ENCODE measurements at regions not wholly inside any gene's neighbourhood (a gene's known extent, or its start where the extent isn't known, plus 50 kb on each side); places are given as distances from the start of the nearest gene placed in this dataset.

GRCh38 chr1:181390410-181391077, 92.8 kb upstream of the CACNA1E start:
- no peak for DNase-seq (ENCODE audit: low read depth)

- no peak for DNase-seq (ENCODE audit: low read depth)
Measured at GRCh38 chr1:181391301-181391900, 91.9 kb upstream of the CACNA1E start.

GRCh38 chr1:181392133-181392532, 91.2 kb upstream of the CACNA1E start:
- no peak for DNase-seq (ENCODE audit: low read depth)

DNA sequence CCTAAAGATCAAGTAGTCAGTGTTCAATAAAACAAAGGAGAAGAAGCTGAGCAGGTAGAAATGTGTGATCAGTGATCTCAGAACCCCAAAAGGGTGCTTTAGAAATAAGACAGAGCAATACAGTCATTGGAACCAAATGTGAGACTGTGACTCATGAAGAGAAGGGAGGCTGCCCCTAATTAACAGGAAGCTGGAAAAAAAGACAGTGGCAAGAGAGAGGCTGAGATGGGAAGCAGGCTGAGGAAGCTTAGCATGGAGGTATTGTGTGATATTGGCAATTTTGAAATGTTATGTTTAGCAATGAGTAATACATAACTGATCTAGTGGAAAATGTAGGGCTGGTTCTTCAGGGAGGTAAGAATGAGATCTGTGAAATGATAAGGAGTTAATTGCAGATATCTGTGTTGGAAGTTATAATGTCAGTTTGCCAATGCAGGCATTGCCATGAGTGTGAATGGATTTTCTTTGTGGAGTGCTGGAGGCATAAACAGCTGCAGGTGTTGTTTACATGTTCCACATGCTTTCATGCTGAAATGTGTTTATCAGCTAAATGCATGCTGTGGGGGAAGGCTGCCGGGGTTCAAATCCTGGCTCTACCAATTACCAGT, 90.6 kb upstream of the CACNA1E start:
- DNase-seq (ENCODE audit: low read depth), result no peak

DNA sequence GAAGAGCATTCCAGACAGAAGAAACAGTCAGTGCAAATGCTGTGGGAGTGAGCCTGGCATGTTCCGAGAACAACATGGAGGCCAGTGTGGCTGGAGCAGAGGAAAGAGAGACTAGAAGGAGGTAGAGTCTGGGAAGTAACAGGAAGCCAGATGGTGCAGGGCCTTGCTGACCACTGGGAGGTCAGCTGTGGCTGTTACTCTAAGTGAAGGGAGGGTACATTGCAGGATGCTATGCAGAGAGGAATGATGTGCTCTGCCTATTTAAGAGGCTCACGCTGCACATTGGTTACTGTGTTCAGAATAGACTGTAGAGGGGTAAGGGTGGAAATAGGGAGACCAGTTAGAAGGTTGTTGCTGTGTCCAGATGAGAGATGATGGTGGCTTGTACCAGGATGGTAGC, 88.6 kb upstream of the CACNA1E start:
- DNase-seq (ENCODE audit: low read depth), result no peak

GRCh38 chr1:181396171-181396670, 87.1 kb upstream of the CACNA1E start:
- no peak for DNase-seq (ENCODE audit: low read depth)

GRCh38 chr1:181396811-181397210, 86.5 kb upstream of the CACNA1E start:
- no peak for DNase-seq (ENCODE audit: low read depth)

DNA sequence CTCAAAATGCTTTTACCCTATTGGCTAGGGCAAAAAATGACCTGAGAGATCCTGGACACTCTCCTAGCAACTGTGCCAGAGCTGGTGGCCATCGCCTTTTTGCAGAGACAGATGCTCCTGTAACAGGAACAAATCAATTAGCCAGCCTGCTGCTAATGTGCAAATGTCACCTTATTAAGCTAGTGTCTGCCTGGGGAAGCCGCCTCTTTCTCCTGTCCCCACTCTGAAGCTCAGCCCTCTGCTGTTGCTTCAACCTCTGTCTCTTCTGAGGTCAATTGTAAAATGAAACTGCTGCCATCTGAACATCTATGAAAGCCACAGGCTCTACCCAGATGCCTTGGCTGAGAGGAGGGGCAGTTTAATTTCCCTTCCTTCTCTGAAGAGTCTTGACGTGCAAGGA, 85.5 kb upstream of the CACNA1E start:
- no peak for DNase-seq (ENCODE audit: low read depth)

- no peak for DNase-seq (ENCODE audit: low read depth)
Measured at GRCh38 chr1:181398544-181398943, 84.8 kb upstream of the CACNA1E start.

GRCh38 chr1:181405584-181405983, 77.7 kb upstream of the CACNA1E start:
- DNase-seq (ENCODE audit: low read depth), result no peak

DNA sequence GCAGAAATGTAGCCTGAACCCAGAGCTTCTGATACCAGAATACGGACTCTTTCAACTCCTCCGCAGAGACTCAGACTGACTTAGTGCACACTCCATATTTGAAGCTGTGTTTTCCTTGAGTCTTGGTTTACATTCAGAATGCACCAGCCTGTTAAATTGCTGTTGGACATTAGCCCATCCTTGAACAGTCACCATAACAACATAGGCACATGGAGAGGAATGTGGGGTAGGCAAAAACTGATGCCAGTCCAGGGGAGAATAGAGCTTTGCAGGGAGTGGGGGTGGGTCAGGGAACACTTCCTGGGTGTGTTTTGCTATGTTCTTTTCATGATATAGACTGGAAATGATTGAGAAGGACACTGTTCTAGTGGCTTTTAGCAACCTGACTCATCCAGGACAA, 76.3 kb upstream of the CACNA1E start:
- DNase-seq (ENCODE audit: low read depth), result no peak

DNA sequence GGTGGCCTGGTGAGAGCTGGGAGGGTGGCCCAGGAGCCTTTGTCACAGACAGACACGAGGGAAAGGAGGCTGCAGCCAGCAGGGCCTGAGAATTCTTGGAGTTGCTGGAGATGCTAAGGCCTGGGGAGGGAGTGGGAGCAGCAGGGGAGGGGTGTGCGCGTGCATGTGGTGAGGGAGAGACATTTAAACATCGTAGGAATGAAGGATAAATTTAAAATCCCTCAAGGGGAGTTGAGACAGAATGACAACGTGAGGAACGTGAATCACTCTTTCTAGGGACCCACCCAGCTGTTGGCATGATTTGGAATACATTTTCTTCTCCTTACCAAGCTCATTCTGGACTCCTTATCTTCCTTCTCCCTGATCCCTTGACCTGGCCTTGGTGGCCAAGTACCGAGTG, 73.3 kb upstream of the CACNA1E start:
- no peak for DNase-seq (ENCODE audit: low read depth)

- DNase-seq (ENCODE audit: low read depth), result no peak
Measured at GRCh38 chr1:181412746-181413145, 70.6 kb upstream of the CACNA1E start.

DNA sequence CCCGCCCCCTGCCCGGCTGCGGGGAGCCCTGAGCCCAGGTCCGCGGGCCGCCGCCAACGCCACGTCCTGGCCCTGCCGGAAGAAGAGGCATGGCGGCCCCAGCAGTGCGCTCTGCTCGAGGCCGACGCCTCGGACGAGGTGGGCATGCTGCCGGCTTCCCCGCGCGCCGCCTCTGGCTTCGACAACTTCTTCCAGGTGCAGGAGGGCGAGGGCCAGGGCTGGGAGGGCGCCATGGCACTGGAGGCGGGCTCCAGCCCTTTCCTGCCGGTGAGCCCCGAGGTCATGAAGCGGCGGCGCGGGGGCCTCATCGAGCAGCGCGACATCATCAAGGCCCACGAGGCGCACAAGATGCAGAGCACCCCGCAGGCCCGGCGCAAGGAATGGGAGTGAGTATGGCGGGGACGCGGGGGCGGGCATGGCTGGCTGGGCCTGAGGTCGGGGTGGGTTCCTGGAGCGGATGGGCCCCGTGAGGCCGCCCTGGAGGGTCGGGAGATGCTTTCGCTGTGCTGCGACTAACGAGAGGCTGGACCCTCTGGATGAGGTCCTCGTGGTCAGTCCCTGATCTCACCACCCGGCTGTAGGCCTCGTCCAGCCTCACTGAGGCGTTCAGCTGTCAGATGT, 70.0 kb upstream of the CACNA1E start:
- DNase-seq (ENCODE audit: low read depth), result no peak

- no peak for DNase-seq (ENCODE audit: low read depth)
Measured at GRCh38 chr1:181413836-181414235, 69.5 kb upstream of the CACNA1E start.

DNA sequence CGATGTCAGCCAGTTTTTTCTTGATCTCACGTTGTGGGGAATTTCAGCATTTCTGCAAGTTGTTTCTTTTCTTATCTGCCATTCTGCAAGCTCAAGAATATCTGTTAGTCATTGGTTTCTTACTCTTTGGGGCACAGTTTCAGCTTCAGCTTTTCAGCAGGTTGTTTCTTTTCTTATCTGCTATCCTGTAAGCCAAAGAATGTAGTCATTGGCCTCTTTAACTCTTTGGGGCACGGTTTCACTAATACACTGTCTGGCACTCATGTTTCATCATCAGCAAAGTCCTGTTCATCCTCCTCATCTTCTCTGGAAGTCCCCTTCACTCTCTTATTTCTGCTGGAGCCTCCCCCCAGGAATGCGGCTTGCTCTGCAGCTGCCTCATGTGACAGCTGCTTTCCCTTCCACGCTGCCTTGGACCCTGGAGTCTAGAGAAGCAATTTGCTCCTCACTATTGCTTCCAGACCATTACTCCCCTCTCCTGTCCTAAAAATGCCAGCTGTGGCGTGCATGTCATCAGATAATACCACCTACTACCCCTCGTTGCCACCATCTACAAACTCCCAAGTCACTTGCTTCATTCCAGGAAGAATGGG, 67.0 kb upstream of the CACNA1E start:
- no peak for DNase-seq (ENCODE audit: low read depth)

DNA sequence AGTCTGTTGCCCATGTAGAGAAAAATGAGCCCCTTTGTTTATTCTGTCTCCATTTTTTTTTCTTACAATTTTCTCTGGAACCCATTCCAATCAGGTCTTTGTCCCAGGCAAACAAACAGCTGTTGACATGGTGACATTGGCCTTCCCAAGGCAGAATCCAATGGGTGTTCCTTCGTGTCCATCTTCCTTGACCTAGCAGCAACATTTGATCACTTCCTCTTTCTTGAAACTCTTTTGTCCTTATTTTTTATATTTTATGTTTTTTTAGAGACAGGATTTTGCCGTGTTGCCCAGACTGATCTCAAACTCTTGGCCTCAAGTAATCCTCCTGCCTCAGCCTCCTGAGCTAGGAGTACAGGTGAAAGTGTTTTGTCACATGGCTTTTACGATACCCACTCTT, 65.4 kb upstream of the CACNA1E start:
- no peak for DNase-seq (ENCODE audit: low read depth)

DNA sequence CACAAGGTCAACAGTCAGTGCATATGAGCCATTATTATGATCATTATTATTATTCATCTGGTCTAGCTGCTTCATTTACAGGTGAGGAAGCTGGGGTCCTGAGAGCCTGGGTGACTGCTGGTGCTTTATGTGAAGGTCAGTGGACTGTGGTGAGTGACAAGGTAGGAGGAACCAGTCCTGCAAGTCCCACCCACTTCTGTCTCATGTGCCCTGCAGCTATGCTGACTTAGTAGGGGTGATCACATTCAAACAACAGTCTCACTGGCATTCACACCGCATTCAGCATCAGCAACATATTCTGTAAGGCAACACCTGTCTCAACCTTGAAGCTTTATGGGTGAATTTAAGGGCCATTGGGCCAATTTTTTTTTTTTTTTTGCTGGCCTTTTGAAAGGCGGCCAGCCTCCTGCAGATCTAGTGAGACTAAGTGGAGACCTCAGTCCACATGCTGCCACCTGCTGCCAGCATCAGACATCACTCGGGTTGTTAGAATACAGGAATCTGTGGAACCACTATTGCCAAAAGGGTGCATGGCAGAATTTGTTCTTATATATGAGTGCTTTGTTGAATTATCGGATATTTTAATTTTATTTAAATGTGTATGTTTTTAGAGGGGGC, 59.9 kb upstream of the CACNA1E start:
- DNase-seq (ENCODE audit: low read depth), result peak; percentile 7

GRCh38 chr1:181424786-181425403, 58.4 kb upstream of the CACNA1E start:
- peak; percentile 27 for DNase-seq (ENCODE audit: low read depth)

- no peak for DNase-seq (ENCODE audit: low read depth)
Measured at GRCh38 chr1:181425566-181425965, 57.8 kb upstream of the CACNA1E start.

GRCh38 chr1:181429462-181429861, 53.9 kb upstream of the CACNA1E start:
- no peak for DNase-seq (ENCODE audit: low read depth)

Measured in stromal cell of bone marrow (primary cell).